HG02623 (cell line): ENCODE measurements at regions not wholly inside any gene's neighbourhood (a gene's known extent, or its start where the extent isn't known, plus 50 kb on each side); places are given as distances from the start of the nearest gene placed in this dataset.
"Not testable (repeated sequence)": the region's sequence is repeated elsewhere in the genome, so short reads cannot be mapped to it uniquely, and the experiment has no call there.

Experiments
- ATAC-seq: cut with Tn5 transposase; IDR thresholded peaks from one replicate; pipeline ENCODE4 v1.9.1; 2021; ENCODE audit warnings: moderate library complexity; ENCODE audit not compliant: unreplicated experiment

- ATAC-seq = no peak
Measured at GRCh38 chr15:81729340-81729739, 316.5 kb downstream of the MEX3B start.

GRCh38 chr15:81728726-81729125, 317.1 kb downstream of the MEX3B start:
- ATAC-seq = no peak

- no peak for ATAC-seq
Measured at GRCh38 chr15:81725590-81725989, 320.2 kb downstream of the MEX3B start.

GRCh38 chr15:81724536-81724935, 321.3 kb downstream of the MEX3B start:
- ATAC-seq = no peak

GRCh38 chr15:81723701-81724100, 322.1 kb downstream of the MEX3B start:
- ATAC-seq = no peak

- ATAC-seq = no peak
Measured at GRCh38 chr15:81723113-81723651, 322.6 kb downstream of the MEX3B start.

GRCh38 chr15:81716468-81716867, 329.4 kb downstream of the MEX3B start:
- not testable (repeated sequence) for ATAC-seq

GRCh38 chr15:81710328-81710727, 335.5 kb downstream of the MEX3B start:
- ATAC-seq = no peak

- ATAC-seq = not testable (repeated sequence)
Measured at GRCh38 chr15:81706816-81707346, 332.9 kb upstream of the TMC3 start.

GRCh38 chr15:81705727-81706126, 331.7 kb upstream of the TMC3 start:
- ATAC-seq = not testable (repeated sequence)

GRCh38 chr15:81686021-81686420, 312.0 kb upstream of the TMC3 start:
- ATAC-seq = no peak

- no peak for ATAC-seq
Measured at GRCh38 chr15:81685237-81685636, 311.2 kb upstream of the TMC3 start.

GRCh38 chr15:81680829-81681228, 306.8 kb upstream of the TMC3 start:
- no peak for ATAC-seq

- ATAC-seq = no peak
Measured at GRCh38 chr15:81666839-81667238, 292.8 kb upstream of the TMC3 start.

- ATAC-seq = no peak
Measured at GRCh38 chr15:81660976-81661375, 287.0 kb upstream of the TMC3 start.

- ATAC-seq = no peak
Measured at GRCh38 chr15:81653259-81653658, 279.2 kb upstream of the TMC3 start.

GRCh38 chr15:81645470-81645869, 271.5 kb upstream of the TMC3 start:
- ATAC-seq = no peak

- no peak for ATAC-seq
Measured at GRCh38 chr15:81643771-81644170, 269.8 kb upstream of the TMC3 start.

- ATAC-seq = no peak
Measured at GRCh38 chr15:81642451-81642990, 268.5 kb upstream of the TMC3 start.

GRCh38 chr15:81636064-81636463, 262.1 kb upstream of the TMC3 start:
- not testable (repeated sequence) for ATAC-seq

- no peak for ATAC-seq
Measured at GRCh38 chr15:81633889-81634288, 259.9 kb upstream of the TMC3 start.

GRCh38 chr15:81625896-81626295, 251.9 kb upstream of the TMC3 start:
- ATAC-seq = no peak

- no peak for ATAC-seq
Measured at GRCh38 chr15:81619002-81619401, 245.0 kb upstream of the TMC3 start.
